Liver (tissue), 8 donors: ENCODE measurements at regions not wholly inside any gene's neighbourhood (a gene's known extent, or its start where the extent isn't known, plus 50 kb on each side); places are given as distances from the start of the nearest gene placed in this dataset.

Experiments used
- DNase-seq: peaks from one replicate; pipeline ENCODE4 v3.0.0-alpha.2; 2017; ENCODE audit warnings: low spot score
- H3K27ac ChIP-seq, 2 donors: one replicate each; pipeline ENCODE4 v1.7.0; 2013; ENCODE audit warnings: inconsistent platforms in 2 of 2, low read length in 2 of 2, control low read depth in 1 of 2, low read depth in 1 of 2, mild to moderate bottlenecking in 1 of 2
- H3K27me3 ChIP-seq, 4 donors: one replicate each; pipeline versions ENCODE4 v1.6.1 to v1.7.0; 2013; ENCODE audit warnings: low read length in 3 of 4, inconsistent platforms in 1 of 4, mild to moderate bottlenecking in 1 of 4, moderate library complexity in 1 of 4; ENCODE audit not compliant: control insufficient read depth in 4 of 4, insufficient read depth in 4 of 4
- H3K36me3 ChIP-seq, 4 donors: one replicate each; pipeline versions ENCODE4 v1.6.1 to v1.7.0; 2013; ENCODE audit warnings: low read length in 3 of 4, mild to moderate bottlenecking in 3 of 4, low read depth in 1 of 4, moderate library complexity in 1 of 4; ENCODE audit not compliant: control insufficient read depth in 4 of 4, insufficient read depth in 3 of 4
- H3K4me1 ChIP-seq, 4 donors: one replicate each; pipeline versions ENCODE4 v1.6.1 to v1.7.0; 2013; ENCODE audit warnings: low read length in 3 of 4, mild to moderate bottlenecking in 3 of 4, moderate library complexity in 1 of 4; ENCODE audit not compliant: control insufficient read depth in 4 of 4, insufficient read depth in 4 of 4
- H3K4me3 ChIP-seq, 3 donors: one replicate each; pipeline versions ENCODE4 v1.6.1 to v1.7.0; 2013; ENCODE audit warnings: low read length in 3 of 3, control low read depth in 1 of 3, low read depth in 1 of 3, mild to moderate bottlenecking in 1 of 3
- H3K9ac ChIP-seq, 2 donors: one replicate each; pipeline ENCODE4 v1.7.0; 2013; ENCODE audit warnings: low read length in 2 of 2, mild to moderate bottlenecking in 2 of 2, moderate library complexity in 2 of 2, control low read depth in 1 of 2, low read depth in 1 of 2
- H3K9me3 ChIP-seq, 4 donors: one replicate each; pipeline versions ENCODE4 v1.6.1 to v1.7.0; 2013; ENCODE audit warnings: low read length in 3 of 4; ENCODE audit not compliant: control insufficient read depth in 4 of 4
- ATF3 ChIP-seq: IDR thresholded peaks from 2 replicates; pipeline ENCODE4 v1.6.1; 2016; ENCODE audit warnings: antibody characterized with exemption
- EGR1 ChIP-seq, 2 donors: IDR thresholded peaks; 2 replicates each; pipeline ENCODE4 v1.6.1; 2016 to 2018; ENCODE audit warnings: antibody characterized with exemption in 2 of 2, low read depth in 2 of 2
- FOXA1 ChIP-seq: IDR thresholded peaks from 2 replicates; pipeline ENCODE4 v1.6.1; 2016; ENCODE audit warnings: antibody characterized with exemption
- FOXA2 ChIP-seq: IDR thresholded peaks from 2 replicates; pipeline ENCODE4 v1.6.1; 2016; ENCODE audit warnings: antibody characterized with exemption
- GABPA ChIP-seq, 2 donors: IDR thresholded peaks in 1 of 2; conservative IDR thresholded peaks in 1 of 2; 2 replicates each; pipeline ENCODE4 v1.6.1; 2016; ENCODE audit warnings: antibody characterized with exemption in 2 of 2, mild to moderate bottlenecking in 1 of 2, moderate library complexity in 1 of 2
- HNF4A ChIP-seq, 2 donors: conservative IDR thresholded peaks; 2 replicates each; pipeline ENCODE4 v1.6.1; 2016; ENCODE audit warnings: antibody characterized with exemption in 2 of 2, mild to moderate bottlenecking in 2 of 2
- JUND ChIP-seq, 2 donors: IDR thresholded peaks; 2 replicates each; pipeline ENCODE4 v1.6.1; 2016; ENCODE audit warnings: antibody characterized with exemption in 2 of 2
- MAX ChIP-seq: IDR thresholded peaks from 2 replicates; pipeline ENCODE4 v1.6.1; 2016; ENCODE audit warnings: antibody characterized with exemption
- RAD21 ChIP-seq, 2 donors: IDR thresholded peaks; 2 replicates each; pipeline ENCODE4 v1.6.1; 2016; ENCODE audit warnings: antibody characterized with exemption in 2 of 2, mild to moderate bottlenecking in 2 of 2
- RXRA ChIP-seq, 2 donors: IDR thresholded peaks; 2 replicates each; pipeline ENCODE4 v1.6.1; 2017 to 2018; ENCODE audit warnings: antibody characterized with exemption in 2 of 2, mild to moderate bottlenecking in 1 of 2
- SP1 ChIP-seq: IDR thresholded peaks from 2 replicates; pipeline ENCODE4 v1.6.1; 2018; ENCODE audit warnings: antibody characterized with exemption, mild to moderate bottlenecking
- TAF1 ChIP-seq: conservative IDR thresholded peaks from 2 replicates; pipeline ENCODE4 v1.6.1; 2016; ENCODE audit warnings: antibody characterized with exemption, mild to moderate bottlenecking
- YY1 ChIP-seq: IDR thresholded peaks from 2 replicates; pipeline ENCODE4 v1.6.1; 2016; ENCODE audit warnings: antibody characterized with exemption, mild to moderate bottlenecking
- WGBS: extraction: QIAGEN DNeasy Blood & Tissue Kit; methylation state at CpG from one replicate; pipeline ENCODE4 v1.1.7; 2013; 5-methylcytosine and 5-hydroxymethylcytosine counted together
- TF ChIP-seq, protein P1 (sequence below): fragments of 150-350 bp; IDR thresholded peaks from 2 replicates; pipeline ENCODE4 v1.5.1; 2017; ENCODE audit warnings: improper control_type of control experiment, low read depth, low read length; ENCODE audit not compliant: missing input control
- TF ChIP-seq, protein P2 (sequence below): IDR thresholded peaks from 2 replicates; pipeline ENCODE4 v1.6.1; 2016; ENCODE audit warnings: antibody characterized with exemption
- TF ChIP-seq, protein P3 (sequence below): IDR thresholded peaks from 2 replicates; pipeline ENCODE4 v1.6.1; 2016; ENCODE audit warnings: antibody characterized with exemption, mild to moderate bottlenecking
- donor health status: healthy.
- donor health status: healthy.
- donor health status: healthy.
- donor health status: healthy.
- donor health status: healthy.

- DNase-seq = no peak
- 65% methylated on average over 1 of the region's 1 CpG for WGBS
- Histone ChIP-seq H3K4me3 (no peak overlapping the region), H3K4me1 (no peaks in the 10 kb centered on the region), H3K36me3 (no peaks in the 10 kb centered on the region), H3K27ac (no peak overlapping the region), H3K9me3 (peaks cover 0 to 4% (median 0%) of the 10 kb centered on the region in 4 donors), H3K9ac (no peak overlapping the region), H3K27me3 (no peaks in the 10 kb centered on the region)
- TF ChIP-seq, protein P1, sequence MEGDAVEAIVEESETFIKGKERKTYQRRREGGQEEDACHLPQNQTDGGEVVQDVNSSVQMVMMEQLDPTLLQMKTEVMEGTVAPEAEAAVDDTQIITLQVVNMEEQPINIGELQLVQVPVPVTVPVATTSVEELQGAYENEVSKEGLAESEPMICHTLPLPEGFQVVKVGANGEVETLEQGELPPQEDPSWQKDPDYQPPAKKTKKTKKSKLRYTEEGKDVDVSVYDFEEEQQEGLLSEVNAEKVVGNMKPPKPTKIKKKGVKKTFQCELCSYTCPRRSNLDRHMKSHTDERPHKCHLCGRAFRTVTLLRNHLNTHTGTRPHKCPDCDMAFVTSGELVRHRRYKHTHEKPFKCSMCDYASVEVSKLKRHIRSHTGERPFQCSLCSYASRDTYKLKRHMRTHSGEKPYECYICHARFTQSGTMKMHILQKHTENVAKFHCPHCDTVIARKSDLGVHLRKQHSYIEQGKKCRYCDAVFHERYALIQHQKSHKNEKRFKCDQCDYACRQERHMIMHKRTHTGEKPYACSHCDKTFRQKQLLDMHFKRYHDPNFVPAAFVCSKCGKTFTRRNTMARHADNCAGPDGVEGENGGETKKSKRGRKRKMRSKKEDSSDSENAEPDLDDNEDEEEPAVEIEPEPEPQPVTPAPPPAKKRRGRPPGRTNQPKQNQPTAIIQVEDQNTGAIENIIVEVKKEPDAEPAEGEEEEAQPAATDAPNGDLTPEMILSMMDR = no peak
- TF ChIP-seq FOXA1 = no peak
- TF ChIP-seq HNF4A (conservative IDR thresholded peaks at IDR 0.05) = no peak
- no peak for TF ChIP-seq ATF3
- TF ChIP-seq, protein P2, sequence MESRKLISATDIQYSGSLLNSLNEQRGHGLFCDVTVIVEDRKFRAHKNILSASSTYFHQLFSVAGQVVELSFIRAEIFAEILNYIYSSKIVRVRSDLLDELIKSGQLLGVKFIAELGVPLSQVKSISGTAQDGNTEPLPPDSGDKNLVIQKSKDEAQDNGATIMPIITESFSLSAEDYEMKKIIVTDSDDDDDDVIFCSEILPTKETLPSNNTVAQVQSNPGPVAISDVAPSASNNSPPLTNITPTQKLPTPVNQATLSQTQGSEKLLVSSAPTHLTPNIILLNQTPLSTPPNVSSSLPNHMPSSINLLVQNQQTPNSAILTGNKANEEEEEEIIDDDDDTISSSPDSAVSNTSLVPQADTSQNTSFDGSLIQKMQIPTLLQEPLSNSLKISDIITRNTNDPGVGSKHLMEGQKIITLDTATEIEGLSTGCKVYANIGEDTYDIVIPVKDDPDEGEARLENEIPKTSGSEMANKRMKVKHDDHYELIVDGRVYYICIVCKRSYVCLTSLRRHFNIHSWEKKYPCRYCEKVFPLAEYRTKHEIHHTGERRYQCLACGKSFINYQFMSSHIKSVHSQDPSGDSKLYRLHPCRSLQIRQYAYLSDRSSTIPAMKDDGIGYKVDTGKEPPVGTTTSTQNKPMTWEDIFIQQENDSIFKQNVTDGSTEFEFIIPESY = no peak
These were observed 204.1 kb upstream of the SASH1 start for GRCh38 chr6:148138573-148138972.

GRCh38 chr6:148140772-148141557, 201.7 kb upstream of the SASH1 start:
- no peak for TF ChIP-seq SP1
- TF ChIP-seq RXRA (IDR thresholded peaks at IDR 0.05) = no peak
- no peak for TF ChIP-seq FOXA2
- no peak for TF ChIP-seq JUND (IDR thresholded peaks at IDR 0.05)
- TF ChIP-seq, protein P2 = no peak
- TF ChIP-seq ATF3 = no peak
- TF ChIP-seq YY1 = no peak
- TF ChIP-seq GABPA (IDR thresholded peaks at IDR 0.05 in 1 of 2, conservative IDR thresholded peaks at IDR 0.05 in 1 of 2) = no peak
- TF ChIP-seq HNF4A (conservative IDR thresholded peaks at IDR 0.05) = no peak
- TF ChIP-seq, protein P3, sequence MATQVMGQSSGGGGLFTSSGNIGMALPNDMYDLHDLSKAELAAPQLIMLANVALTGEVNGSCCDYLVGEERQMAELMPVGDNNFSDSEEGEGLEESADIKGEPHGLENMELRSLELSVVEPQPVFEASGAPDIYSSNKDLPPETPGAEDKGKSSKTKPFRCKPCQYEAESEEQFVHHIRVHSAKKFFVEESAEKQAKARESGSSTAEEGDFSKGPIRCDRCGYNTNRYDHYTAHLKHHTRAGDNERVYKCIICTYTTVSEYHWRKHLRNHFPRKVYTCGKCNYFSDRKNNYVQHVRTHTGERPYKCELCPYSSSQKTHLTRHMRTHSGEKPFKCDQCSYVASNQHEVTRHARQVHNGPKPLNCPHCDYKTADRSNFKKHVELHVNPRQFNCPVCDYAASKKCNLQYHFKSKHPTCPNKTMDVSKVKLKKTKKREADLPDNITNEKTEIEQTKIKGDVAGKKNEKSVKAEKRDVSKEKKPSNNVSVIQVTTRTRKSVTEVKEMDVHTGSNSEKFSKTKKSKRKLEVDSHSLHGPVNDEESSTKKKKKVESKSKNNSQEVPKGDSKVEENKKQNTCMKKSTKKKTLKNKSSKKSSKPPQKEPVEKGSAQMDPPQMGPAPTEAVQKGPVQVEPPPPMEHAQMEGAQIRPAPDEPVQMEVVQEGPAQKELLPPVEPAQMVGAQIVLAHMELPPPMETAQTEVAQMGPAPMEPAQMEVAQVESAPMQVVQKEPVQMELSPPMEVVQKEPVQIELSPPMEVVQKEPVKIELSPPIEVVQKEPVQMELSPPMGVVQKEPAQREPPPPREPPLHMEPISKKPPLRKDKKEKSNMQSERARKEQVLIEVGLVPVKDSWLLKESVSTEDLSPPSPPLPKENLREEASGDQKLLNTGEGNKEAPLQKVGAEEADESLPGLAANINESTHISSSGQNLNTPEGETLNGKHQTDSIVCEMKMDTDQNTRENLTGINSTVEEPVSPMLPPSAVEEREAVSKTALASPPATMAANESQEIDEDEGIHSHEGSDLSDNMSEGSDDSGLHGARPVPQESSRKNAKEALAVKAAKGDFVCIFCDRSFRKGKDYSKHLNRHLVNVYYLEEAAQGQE = no peak
- no peak for TF ChIP-seq MAX
- TF ChIP-seq FOXA1 = no peak
- no peak for TF ChIP-seq RAD21 (IDR thresholded peaks at IDR 0.05)
- TF ChIP-seq TAF1 = no peak
- TF ChIP-seq EGR1 (IDR thresholded peaks at IDR 0.05; ENCODE audit: low read depth in 2 of 2) = no peak
- 84% methylated on average over 5 of the region's 5 CpGs for WGBS
- H3K36me3 ChIP-seq = no peaks in the 10 kb centered on the region
- no peaks in the 10 kb centered on the region for H3K27me3 ChIP-seq
- no peak overlapping the region for H3K9ac ChIP-seq
- H3K4me1 ChIP-seq = no peaks in the 10 kb centered on the region
- no peak overlapping the region for H3K27ac ChIP-seq
- peaks cover 0 to 4% (median 0%) of the 10 kb centered on the region in 4 donors for H3K9me3 ChIP-seq
- DNase-seq = no peak
- no peak overlapping the region for H3K4me3 ChIP-seq
